GM23338 (cell line): ENCODE measurements at regions not wholly inside any gene's neighbourhood (a gene's known extent, or its start where the extent isn't known, plus 50 kb on each side); places are given as distances from the start of the nearest gene placed in this dataset.

ENCODE experiments used
- ATAC-seq: fragments of 200-7000 bp; cut with Tn5 transposase; 3 replicates; pipeline ENCODE4 v1.9.1; 2020
- DNase-seq: peaks from one replicate; pipeline ENCODE4 v3.0.0-alpha.2; 2015; ENCODE audit warnings: low spot score
- H2AFZ ChIP-seq: fragments of 200-600 bp; sonication (generic); 2 replicates; pipeline ENCODE4 v1.8.0; 2016; ENCODE audit warnings: antibody characterized with exemption, mild to moderate bottlenecking, moderate library complexity
- H3F3A ChIP-seq: fragments of 200-600 bp; sonication (generic); replicated peaks from 2 replicates; pipeline ENCODE4 v1.8.0; 2017; ENCODE audit warnings: antibody characterized with exemption, mixed run types, low read depth
- H3K27ac ChIP-seq: fragments of 200-600 bp; sonication (generic); 2 replicates; pipeline ENCODE4 v1.6.1; 2016; ENCODE audit warnings: low read depth
- H3K27me3 ChIP-seq: fragments of 200-600 bp; sonication (generic); 2 replicates; pipeline ENCODE4 v1.8.0; 2016; ENCODE audit warnings: mild to moderate bottlenecking, mixed run types, moderate library complexity; ENCODE audit not compliant: insufficient read depth
- H3K36me3 ChIP-seq: fragments of 200-600 bp; sonication (generic); 2 replicates; pipeline ENCODE4 v1.8.0; 2016; ENCODE audit warnings: mild to moderate bottlenecking; ENCODE audit not compliant: insufficient read depth
- H3K4me1 ChIP-seq: fragments of 200-600 bp; sonication (generic); 2 replicates; pipeline ENCODE4 v1.8.0; 2016; ENCODE audit warnings: mild to moderate bottlenecking, moderate library complexity; ENCODE audit not compliant: insufficient read depth
- H3K4me2 ChIP-seq: fragments of 200-600 bp; sonication (generic); 2 replicates; pipeline ENCODE4 v1.7.1; 2017; ENCODE audit warnings: mixed run types
- H3K4me3 ChIP-seq: fragments of 200-600 bp; sonication (generic); 2 replicates; pipeline ENCODE4 v1.6.1; 2016; ENCODE audit warnings: mixed run types
- H3K79me2 ChIP-seq: fragments of 200-600 bp; sonication (generic); replicated peaks from 2 replicates; pipeline ENCODE4 v1.8.0; 2017; ENCODE audit warnings: mild to moderate bottlenecking; ENCODE audit not compliant: insufficient read depth
- H3K9me2 ChIP-seq: fragments of 200-600 bp; sonication (generic); 2 replicates; pipeline ENCODE4 v1.8.0; 2017; ENCODE audit not compliant: insufficient read depth
- H4K20me1 ChIP-seq: fragments of 200-600 bp; sonication (generic); replicated peaks from 2 replicates; pipeline ENCODE4 v1.8.0; 2017; ENCODE audit warnings: mild to moderate bottlenecking; ENCODE audit not compliant: insufficient read depth
- H3K27ac Mint-ChIP-seq: 2 replicates; pipeline ENCODE4 v1.8.0; 2020; ENCODE audit warnings: inconsistent platforms, mild to moderate bottlenecking, moderate library complexity, mixed read lengths
- H3K27me3 Mint-ChIP-seq: 3 replicates; pipeline ENCODE4 v1.8.0; 2022; ENCODE audit warnings: low read depth, mild to moderate bottlenecking, moderate library complexity, mixed read lengths, inconsistent platforms; ENCODE audit not compliant: insufficient read depth, poor library complexity
- H3K36me3 Mint-ChIP-seq: 3 replicates; pipeline ENCODE4 v1.8.0; 2021; ENCODE audit warnings: low read depth, mild to moderate bottlenecking, inconsistent platforms, moderate library complexity, mixed read lengths
- H3K4me1 Mint-ChIP-seq: 3 replicates; pipeline ENCODE4 v1.8.0; 2020; ENCODE audit warnings: mild to moderate bottlenecking, inconsistent platforms, mixed read lengths
- H3K4me3 Mint-ChIP-seq: 3 replicates; pipeline ENCODE4 v1.8.0; 2021; ENCODE audit warnings: moderate library complexity, mild to moderate bottlenecking, inconsistent platforms, mixed read lengths
- H3K9me3 Mint-ChIP-seq: 3 replicates; pipeline ENCODE4 v1.8.0; 2020; ENCODE audit warnings: moderate library complexity, mild to moderate bottlenecking, inconsistent platforms, mixed read lengths
- CREB1 ChIP-seq: fragments of 250-450 bp; sonication (Bioruptor Pico); IDR thresholded peaks from 2 replicates; pipeline ENCODE4 v1.5.0; 2020; ENCODE audit warnings: low read depth, mild to moderate bottlenecking, moderate library complexity
- EZH2 ChIP-seq: fragments of 200-600 bp; sonication (generic); IDR thresholded peaks from one replicate; pipeline ENCODE4 v1.8.0; 2017; ENCODE audit warnings: antibody characterized with exemption, mild to moderate bottlenecking, low read depth; ENCODE audit not compliant: unreplicated experiment
- EZH2phosphoT487 ChIP-seq: fragments of 200-600 bp; sonication (generic); IDR thresholded peaks from one replicate; pipeline ENCODE4 v1.8.1; 2018; ENCODE audit warnings: antibody characterized with exemption; ENCODE audit not compliant: unreplicated experiment
- JUNB ChIP-seq: IDR thresholded peaks from one replicate; pipeline ENCODE4 v1.6.1; 2016; ENCODE audit warnings: antibody characterized with exemption; ENCODE audit not compliant: unreplicated experiment
- NANOG ChIP-seq: IDR thresholded peaks from 2 replicates; pipeline ENCODE4 v1.6.1; 2016; ENCODE audit warnings: antibody characterized with exemption, borderline replicate concordance
- POLR2AphosphoS5 ChIP-seq: IDR thresholded peaks from 2 replicates; pipeline ENCODE4 v1.6.1; 2016; ENCODE audit warnings: antibody characterized with exemption, low read depth
- STAT1 ChIP-seq: IDR thresholded peaks from one replicate; pipeline ENCODE4 v1.6.1; 2016; ENCODE audit warnings: antibody characterized with exemption; ENCODE audit not compliant: unreplicated experiment
- ZNF114 ChIP-seq: fragments of 250-450 bp; sonication (Bioruptor Pico); IDR thresholded peaks from 2 replicates; pipeline ENCODE4 v1.5.0; 2020; ENCODE audit warnings: mild to moderate bottlenecking, moderate library complexity
- ZNF331 ChIP-seq: fragments of 250-450 bp; sonication (Bioruptor Pico); IDR thresholded peaks from 2 replicates; pipeline ENCODE4 v1.5.0; 2020; ENCODE audit warnings: low read depth, mild to moderate bottlenecking, moderate library complexity
- TF ChIP-seq, protein P1 (sequence below): fragments of 250-450 bp; sonication (Bioruptor Pico); IDR thresholded peaks from 2 replicates; pipeline ENCODE4 v1.5.0; 2020; ENCODE audit warnings: mild to moderate bottlenecking, moderate library complexity
- TF ChIP-seq, protein P2 (sequence below), 2 experiments: fragments of 200-600 bp in 1 of 2; sonication (generic) in 1 of 2; conservative IDR thresholded peaks; 2 replicates each; pipeline versions ENCODE4 v1.5.1 to v1.6.1; 2016 to 2017; ENCODE audit warnings: antibody characterized with exemption in 2 of 2, low read depth in 2 of 2, mild to moderate bottlenecking in 2 of 2, moderate library complexity in 1 of 2
- TF ChIP-seq, protein P3 (sequence below): IDR thresholded peaks from 2 replicates; pipeline ENCODE4 v1.6.1; 2016; ENCODE audit warnings: antibody characterized with exemption
- TF ChIP-seq, protein P4 (sequence below): IDR thresholded peaks from one replicate; pipeline ENCODE4 v1.6.1; 2018; ENCODE audit warnings: antibody characterized with exemption; ENCODE audit not compliant: unreplicated experiment

DNA sequence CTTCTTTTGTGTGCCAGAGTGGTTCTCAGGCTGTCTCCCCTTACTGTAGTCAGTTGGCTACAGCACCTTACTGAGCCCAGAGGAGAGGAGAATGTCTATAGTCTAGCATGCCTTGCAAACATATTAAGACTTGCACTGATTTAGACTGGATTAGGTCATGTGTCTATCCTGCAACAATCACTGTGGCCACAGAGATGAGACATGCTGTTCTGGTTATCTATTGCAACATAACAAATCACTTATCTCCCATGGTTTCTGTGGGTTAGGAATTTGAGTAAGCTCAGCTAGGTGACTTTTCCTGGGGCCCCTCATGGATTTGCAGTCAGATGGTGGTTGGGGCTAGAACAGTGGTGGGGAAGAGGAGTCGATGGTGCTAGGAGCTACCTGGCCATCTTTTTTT is 261.3 kb downstream of the SOD2 start:
- Histone ChIP-seq H3K9me2 (peaks cover 9% of the 10 kb centered on the region; the same call in 1 of the 2 replicates), H3K4me3 (no peak overlapping the region), H3K4me2 (no peak overlapping the region), H2AFZ (no peak overlapping the region), H3K79me2 (no peaks in the 10 kb centered on the region), H4K20me1 (no peaks in the 10 kb centered on the region), H3K36me3 (no peaks in the 10 kb centered on the region), H3K27me3 (no peaks in the 10 kb centered on the region), H3K4me1 (no peaks in the 10 kb centered on the region), H3F3A (no peaks in the 10 kb centered on the region), H3K27ac (no peak overlapping the region)
- Mint-ChIP-seq H3K4me1 (no peaks in the 10 kb centered on the region), H3K27ac (no peak overlapping the region), H3K36me3 (peaks cover 7% of the 10 kb centered on the region; the same call in 2 of the 3 replicates), H3K4me3 (no peak overlapping the region), H3K9me3 (peaks cover 16% of the 10 kb centered on the region), H3K27me3 (peaks cover 5% of the 10 kb centered on the region)
- DNase-seq (no peak), ATAC-seq (no peak)
- TF ChIP-seq POLR2AphosphoS5 (no peak), ZNF331 (CRISPR knock-in tag) (no peak), CREB1 (no peak), JUNB (no peak), NANOG (no peak), EZH2phosphoT487 (no peak), STAT1 (no peak), EZH2 (no peak), ZNF114 (CRISPR knock-in tag) (no peak)
- TF ChIP-seq, protein P1, sequence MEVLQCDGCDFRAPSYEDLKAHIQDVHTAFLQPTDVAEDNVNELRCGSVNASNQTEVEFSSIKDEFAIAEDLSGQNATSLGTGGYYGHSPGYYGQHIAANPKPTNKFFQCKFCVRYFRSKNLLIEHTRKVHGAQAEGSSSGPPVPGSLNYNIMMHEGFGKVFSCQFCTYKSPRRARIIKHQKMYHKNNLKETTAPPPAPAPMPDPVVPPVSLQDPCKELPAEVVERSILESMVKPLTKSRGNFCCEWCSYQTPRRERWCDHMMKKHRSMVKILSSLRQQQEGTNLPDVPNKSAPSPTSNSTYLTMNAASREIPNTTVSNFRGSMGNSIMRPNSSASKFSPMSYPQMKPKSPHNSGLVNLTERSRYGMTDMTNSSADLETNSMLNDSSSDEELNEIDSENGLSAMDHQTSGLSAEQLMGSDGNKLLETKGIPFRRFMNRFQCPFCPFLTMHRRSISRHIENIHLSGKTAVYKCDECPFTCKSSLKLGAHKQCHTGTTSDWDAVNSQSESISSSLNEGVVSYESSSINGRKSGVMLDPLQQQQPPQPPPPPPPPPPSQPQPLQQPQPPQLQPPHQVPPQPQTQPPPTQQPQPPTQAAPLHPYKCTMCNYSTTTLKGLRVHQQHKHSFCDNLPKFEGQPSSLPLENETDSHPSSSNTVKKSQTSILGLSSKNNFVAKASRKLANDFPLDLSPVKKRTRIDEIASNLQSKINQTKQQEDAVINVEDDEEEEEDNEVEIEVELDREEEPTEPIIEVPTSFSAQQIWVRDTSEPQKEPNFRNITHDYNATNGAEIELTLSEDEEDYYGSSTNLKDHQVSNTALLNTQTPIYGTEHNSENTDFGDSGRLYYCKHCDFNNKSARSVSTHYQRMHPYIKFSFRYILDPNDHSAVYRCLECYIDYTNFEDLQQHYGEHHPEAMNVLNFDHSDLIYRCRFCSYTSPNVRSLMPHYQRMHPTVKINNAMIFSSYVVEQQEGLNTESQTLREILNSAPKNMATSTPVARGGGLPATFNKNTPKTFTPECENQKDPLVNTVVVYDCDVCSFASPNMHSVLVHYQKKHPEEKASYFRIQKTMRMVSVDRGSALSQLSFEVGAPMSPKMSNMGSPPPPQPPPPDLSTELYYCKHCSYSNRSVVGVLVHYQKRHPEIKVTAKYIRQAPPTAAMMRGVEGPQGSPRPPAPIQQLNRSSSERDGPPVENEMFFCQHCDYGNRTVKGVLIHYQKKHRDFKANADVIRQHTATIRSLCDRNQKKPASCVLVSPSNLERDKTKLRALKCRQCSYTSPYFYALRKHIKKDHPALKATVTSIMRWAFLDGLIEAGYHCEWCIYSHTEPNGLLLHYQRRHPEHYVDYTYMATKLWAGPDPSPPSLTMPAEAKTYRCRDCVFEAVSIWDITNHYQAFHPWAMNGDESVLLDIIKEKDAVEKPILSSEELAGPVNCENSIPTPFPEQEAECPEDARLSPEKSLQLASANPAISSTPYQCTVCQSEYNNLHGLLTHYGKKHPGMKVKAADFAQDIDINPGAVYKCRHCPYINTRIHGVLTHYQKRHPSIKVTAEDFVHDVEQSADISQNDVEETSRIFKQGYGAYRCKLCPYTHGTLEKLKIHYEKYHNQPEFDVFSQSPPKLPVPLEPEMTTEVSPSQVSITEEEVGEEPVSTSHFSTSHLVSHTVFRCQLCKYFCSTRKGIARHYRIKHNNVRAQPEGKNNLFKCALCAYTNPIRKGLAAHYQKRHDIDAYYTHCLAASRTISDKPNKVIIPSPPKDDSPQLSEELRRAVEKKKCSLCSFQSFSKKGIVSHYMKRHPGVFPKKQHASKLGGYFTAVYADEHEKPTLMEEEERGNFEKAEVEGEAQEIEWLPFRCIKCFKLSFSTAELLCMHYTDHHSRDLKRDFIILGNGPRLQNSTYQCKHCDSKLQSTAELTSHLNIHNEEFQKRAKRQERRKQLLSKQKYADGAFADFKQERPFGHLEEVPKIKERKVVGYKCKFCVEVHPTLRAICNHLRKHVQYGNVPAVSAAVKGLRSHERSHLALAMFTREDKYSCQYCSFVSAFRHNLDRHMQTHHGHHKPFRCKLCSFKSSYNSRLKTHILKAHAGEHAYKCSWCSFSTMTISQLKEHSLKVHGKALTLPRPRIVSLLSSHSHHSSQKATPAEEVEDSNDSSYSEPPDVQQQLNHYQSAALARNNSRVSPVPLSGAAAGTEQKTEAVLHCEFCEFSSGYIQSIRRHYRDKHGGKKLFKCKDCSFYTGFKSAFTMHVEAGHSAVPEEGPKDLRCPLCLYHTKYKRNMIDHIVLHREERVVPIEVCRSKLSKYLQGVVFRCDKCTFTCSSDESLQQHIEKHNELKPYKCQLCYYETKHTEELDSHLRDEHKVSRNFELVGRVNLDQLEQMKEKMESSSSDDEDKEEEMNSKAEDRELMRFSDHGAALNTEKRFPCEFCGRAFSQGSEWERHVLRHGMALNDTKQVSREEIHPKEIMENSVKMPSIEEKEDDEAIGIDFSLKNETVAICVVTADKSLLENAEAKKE (CRISPR knock-in tag): no peak
- TF ChIP-seq, protein P2, sequence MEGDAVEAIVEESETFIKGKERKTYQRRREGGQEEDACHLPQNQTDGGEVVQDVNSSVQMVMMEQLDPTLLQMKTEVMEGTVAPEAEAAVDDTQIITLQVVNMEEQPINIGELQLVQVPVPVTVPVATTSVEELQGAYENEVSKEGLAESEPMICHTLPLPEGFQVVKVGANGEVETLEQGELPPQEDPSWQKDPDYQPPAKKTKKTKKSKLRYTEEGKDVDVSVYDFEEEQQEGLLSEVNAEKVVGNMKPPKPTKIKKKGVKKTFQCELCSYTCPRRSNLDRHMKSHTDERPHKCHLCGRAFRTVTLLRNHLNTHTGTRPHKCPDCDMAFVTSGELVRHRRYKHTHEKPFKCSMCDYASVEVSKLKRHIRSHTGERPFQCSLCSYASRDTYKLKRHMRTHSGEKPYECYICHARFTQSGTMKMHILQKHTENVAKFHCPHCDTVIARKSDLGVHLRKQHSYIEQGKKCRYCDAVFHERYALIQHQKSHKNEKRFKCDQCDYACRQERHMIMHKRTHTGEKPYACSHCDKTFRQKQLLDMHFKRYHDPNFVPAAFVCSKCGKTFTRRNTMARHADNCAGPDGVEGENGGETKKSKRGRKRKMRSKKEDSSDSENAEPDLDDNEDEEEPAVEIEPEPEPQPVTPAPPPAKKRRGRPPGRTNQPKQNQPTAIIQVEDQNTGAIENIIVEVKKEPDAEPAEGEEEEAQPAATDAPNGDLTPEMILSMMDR (conservative IDR thresholded peaks at IDR 0.05; ENCODE audit: low read depth in 2 of 2): no peak
- TF ChIP-seq, protein P3, sequence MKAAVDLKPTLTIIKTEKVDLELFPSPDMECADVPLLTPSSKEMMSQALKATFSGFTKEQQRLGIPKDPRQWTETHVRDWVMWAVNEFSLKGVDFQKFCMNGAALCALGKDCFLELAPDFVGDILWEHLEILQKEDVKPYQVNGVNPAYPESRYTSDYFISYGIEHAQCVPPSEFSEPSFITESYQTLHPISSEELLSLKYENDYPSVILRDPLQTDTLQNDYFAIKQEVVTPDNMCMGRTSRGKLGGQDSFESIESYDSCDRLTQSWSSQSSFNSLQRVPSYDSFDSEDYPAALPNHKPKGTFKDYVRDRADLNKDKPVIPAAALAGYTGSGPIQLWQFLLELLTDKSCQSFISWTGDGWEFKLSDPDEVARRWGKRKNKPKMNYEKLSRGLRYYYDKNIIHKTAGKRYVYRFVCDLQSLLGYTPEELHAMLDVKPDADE: no peak
- TF ChIP-seq, protein P4, sequence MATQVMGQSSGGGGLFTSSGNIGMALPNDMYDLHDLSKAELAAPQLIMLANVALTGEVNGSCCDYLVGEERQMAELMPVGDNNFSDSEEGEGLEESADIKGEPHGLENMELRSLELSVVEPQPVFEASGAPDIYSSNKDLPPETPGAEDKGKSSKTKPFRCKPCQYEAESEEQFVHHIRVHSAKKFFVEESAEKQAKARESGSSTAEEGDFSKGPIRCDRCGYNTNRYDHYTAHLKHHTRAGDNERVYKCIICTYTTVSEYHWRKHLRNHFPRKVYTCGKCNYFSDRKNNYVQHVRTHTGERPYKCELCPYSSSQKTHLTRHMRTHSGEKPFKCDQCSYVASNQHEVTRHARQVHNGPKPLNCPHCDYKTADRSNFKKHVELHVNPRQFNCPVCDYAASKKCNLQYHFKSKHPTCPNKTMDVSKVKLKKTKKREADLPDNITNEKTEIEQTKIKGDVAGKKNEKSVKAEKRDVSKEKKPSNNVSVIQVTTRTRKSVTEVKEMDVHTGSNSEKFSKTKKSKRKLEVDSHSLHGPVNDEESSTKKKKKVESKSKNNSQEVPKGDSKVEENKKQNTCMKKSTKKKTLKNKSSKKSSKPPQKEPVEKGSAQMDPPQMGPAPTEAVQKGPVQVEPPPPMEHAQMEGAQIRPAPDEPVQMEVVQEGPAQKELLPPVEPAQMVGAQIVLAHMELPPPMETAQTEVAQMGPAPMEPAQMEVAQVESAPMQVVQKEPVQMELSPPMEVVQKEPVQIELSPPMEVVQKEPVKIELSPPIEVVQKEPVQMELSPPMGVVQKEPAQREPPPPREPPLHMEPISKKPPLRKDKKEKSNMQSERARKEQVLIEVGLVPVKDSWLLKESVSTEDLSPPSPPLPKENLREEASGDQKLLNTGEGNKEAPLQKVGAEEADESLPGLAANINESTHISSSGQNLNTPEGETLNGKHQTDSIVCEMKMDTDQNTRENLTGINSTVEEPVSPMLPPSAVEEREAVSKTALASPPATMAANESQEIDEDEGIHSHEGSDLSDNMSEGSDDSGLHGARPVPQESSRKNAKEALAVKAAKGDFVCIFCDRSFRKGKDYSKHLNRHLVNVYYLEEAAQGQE: no peak
